ENCODE measurements at regions not wholly inside any gene's neighbourhood (a gene's known extent, or its start where the extent isn't known, plus 50 kb on each side); places are given as distances from the start of the nearest gene placed in this dataset.

- no peak for DNase-seq
These were observed 1422.9 kb downstream of the TBC1D22A start for GRCh38 chr22:48185071-48186055.

- no peak for DNase-seq
These were observed 1420.7 kb downstream of the TBC1D22A start for GRCh38 chr22:48182846-48183805.

- no peak for DNase-seq
These were observed 1419.6 kb downstream of the TBC1D22A start for GRCh38 chr22:48182031-48182430.

- no peak for DNase-seq
These were observed 1419.0 kb downstream of the TBC1D22A start for GRCh38 chr22:48181263-48181955.

- DNase-seq = no peak
These were observed 1418.2 kb downstream of the TBC1D22A start for GRCh38 chr22:48180631-48181030.

- no peak for DNase-seq
These were observed 1417.4 kb downstream of the TBC1D22A start for GRCh38 chr22:48179571-48180546.

- no peak for DNase-seq
These were observed 1416.1 kb downstream of the TBC1D22A start for GRCh38 chr22:48178536-48178935.

- DNase-seq = no peak
These were observed 1415.2 kb downstream of the TBC1D22A start for GRCh38 chr22:48177631-48178030.

GRCh38 chr22:48175721-48176120 is 1413.3 kb downstream of the TBC1D22A start:
- DNase-seq = no peak

GRCh38 chr22:48173773-48174160 is 1411.3 kb downstream of the TBC1D22A start:
- DNase-seq = no peak

- no peak for DNase-seq
These were observed 1410.8 kb downstream of the TBC1D22A start for GRCh38 chr22:48173061-48173772.

- DNase-seq = no peak
These were observed 1408.8 kb downstream of the TBC1D22A start for GRCh38 chr22:48171271-48171691.

GRCh38 chr22:48169227-48169626 is 1406.8 kb downstream of the TBC1D22A start:
- no peak for DNase-seq

- DNase-seq = no peak
These were observed 1404.8 kb downstream of the TBC1D22A start for GRCh38 chr22:48167238-48167637.

- DNase-seq = no peak
These were observed 1398.8 kb downstream of the TBC1D22A start for GRCh38 chr22:48161298-48161697.

- DNase-seq = no peak
These were observed 1395.2 kb downstream of the TBC1D22A start for GRCh38 chr22:48157676-48158075.

- no peak for DNase-seq
These were observed 1394.3 kb downstream of the TBC1D22A start for GRCh38 chr22:48156603-48157355.

GRCh38 chr22:48155446-48155845 is 1393.0 kb downstream of the TBC1D22A start:
- DNase-seq = no peak

GRCh38 chr22:48154943-48155240 is 1392.4 kb downstream of the TBC1D22A start:
- DNase-seq = no peak

All from stimulated activated CD4-positive, alpha-beta T cell treated with anti-CD3 and anti-CD28 coated beads, Interleukin-4, amount 100 ng/mL, for 24 hours (primary cell).